ENCODE measurements at regions not wholly inside any gene's neighbourhood (a gene's known extent, or its start where the extent isn't known, plus 50 kb on each side); places are given as distances from the start of the nearest gene placed in this dataset.
"Not testable (repeated sequence)": the region's sequence is repeated elsewhere in the genome, so short reads cannot be mapped to it uniquely, and the experiment has no call there.

DNA sequence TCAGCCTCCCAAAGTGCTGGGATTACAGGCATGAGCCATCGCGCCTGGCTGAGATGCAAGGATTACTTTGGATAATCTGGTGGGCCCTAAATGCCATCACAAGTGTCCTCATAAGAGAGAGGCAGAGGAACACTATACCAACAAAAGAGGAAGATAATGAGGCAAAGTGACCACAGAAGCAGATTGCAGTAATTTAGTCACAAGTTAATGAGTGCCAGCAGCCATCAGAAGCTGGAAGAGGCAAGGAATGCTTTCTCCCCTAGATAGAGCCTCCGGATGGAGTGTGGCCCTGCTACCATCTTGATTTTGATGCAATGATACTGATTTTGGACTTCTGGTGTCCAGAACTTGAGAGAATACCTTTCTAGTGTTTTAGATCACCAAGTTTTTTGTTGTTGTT lies 122.3 kb downstream of the SPATA31D1 start:
- ATAC-seq (ENCODE audit: poor library complexity): no peak
- intact Hi-C loops (cut with DNase I): no loop called here
- no peak for DNase-seq

DNA sequence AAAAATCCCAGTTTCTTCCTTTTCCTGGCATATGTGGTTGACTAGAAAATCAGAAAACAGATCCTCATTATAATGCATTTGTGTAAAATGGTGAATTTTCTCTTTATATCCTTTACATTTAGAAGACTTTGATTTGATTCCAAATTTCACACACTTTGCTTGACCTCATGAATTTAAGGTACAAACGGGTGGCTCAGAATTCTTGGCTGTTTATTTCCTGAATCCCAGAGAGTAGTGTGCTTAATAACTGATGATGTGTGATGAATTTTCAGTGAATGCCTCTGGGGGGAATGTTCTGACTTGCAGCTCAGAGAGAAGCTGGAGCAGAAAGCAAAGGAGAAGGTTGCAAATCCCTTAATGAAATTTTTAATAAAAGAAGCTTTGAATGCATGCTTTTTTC lies 126.8 kb downstream of the SPATA31D1 start:
- DNase-seq (no peak), ATAC-seq (ENCODE audit: poor library complexity) (no peak)
- intact Hi-C loops (cut with DNase I): no loop called here

DNA sequence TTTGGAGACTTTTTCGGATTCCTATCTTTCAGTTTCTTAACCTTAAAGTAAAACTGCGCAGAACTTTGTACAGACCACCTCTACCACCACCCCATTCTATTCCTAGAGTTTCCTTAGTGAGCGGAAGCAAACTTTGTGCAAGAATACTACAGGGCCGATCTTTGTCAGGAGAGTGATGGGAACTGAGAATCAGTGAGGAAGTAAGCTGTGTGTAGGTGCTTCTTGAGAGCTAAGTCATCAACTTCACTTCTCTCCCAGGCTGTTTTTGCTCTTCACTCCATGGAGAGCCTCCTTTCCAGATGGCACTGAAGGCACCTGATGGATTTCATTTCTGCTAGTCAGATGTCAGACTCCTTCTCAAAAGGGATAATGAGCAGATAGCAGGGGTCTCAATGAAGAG lies 127.3 kb downstream of the SPATA31D1 start:
- ATAC-seq (ENCODE audit: poor library complexity): no peak
- intact Hi-C loops (cut with DNase I): no loop called here

DNA sequence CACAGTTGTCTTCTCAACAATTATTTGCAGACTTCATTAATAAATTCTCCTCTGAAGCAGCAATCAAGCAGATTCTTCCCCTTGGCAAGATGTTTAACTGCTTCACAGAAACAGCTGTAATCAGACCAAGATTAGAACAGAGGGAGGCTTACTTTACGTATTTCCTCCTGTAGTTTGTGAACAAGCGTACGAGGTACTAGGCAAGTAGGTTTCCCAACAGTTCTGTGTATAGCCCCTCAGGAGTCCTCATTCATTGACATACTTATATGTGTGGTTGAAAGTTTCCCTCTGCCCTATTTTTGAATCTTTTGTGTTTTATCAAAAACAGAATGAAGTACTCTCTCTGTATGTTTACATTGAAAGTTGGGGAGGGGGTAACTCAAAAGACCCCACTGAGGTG lies 128.0 kb downstream of the SPATA31D1 start:
- DNase-seq (no peak), ATAC-seq (ENCODE audit: poor library complexity) (no peak)
- intact Hi-C loops (cut with DNase I): no loop called here

More for the DNA sequence above, 127.3 kb downstream of the SPATA31D1 start:
- no peak for DNase-seq

- ATAC-seq (ENCODE audit: poor library complexity) (peak; percentile 27), DNase-seq (no peak)
- intact Hi-C loops (cut with DNase I): no loop called here
These were observed 128.6 kb downstream of the SPATA31D1 start for GRCh38 chr9:82117026-82117811.

DNA sequence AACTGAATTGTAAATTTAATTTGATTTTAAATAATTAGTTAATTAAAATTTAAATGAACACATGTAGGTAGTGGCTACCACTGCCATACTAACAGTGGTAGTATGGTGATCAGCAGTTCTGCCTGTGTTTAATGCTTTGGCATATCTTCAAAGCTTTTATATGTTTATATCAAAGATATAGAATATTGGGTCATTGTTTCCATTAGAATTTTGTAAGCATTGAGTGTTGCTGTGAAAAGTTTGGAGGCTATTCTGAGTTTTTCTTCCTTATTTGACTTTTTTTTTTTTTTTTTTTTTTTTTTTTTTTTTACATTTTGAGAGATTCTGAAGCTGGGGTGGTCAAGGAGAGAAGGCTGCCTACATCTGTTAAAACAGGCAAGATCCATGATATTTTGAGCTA lies 134.2 kb downstream of the SPATA31D1 start:
- DNase-seq (no peak), ATAC-seq (ENCODE audit: poor library complexity) (no peak)
- intact Hi-C loops (cut with DNase I): no loop called here

GRCh38 chr9:82124090-82124489 lies 135.5 kb downstream of the SPATA31D1 start:
- ATAC-seq (ENCODE audit: poor library complexity): no peak
- intact Hi-C loops (cut with DNase I): no loop called here

GRCh38 chr9:82126256-82126655 lies 137.7 kb downstream of the SPATA31D1 start:
- intact Hi-C loops (cut with DNase I): no loop called here
- ATAC-seq (ENCODE audit: poor library complexity) (no peak), DNase-seq (no peak)

More at GRCh38 chr9:82124090-82124489, 135.5 kb downstream of the SPATA31D1 start:
- no peak for DNase-seq

DNA sequence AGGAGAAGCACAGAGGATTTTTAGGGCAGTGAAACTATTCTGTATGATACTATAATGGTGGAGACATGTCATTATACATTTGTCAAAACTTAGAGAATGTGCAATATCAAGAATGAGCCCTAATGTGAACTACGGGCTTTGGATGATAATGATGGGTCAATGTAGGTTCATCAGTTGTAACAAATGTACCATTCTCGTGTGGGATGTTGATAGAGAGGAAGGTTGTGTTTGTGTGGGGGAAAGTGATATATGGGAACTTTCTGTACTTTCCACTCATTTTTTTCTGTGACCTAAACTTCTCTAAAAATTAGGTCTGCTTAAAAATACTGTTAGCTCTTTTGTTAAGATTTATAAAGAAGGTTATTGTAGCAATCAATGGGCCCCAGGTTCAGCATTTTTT lies 138.9 kb downstream of the SPATA31D1 start:
- DNase-seq (no peak), ATAC-seq (ENCODE audit: poor library complexity) (no peak)
- intact Hi-C loops (cut with DNase I): no loop called here

- intact Hi-C loops (cut with DNase I): no loop called here
- DNase-seq (no peak), ATAC-seq (ENCODE audit: poor library complexity) (no peak)
These were observed 139.6 kb downstream of the SPATA31D1 start for GRCh38 chr9:82128011-82128696.

DNA sequence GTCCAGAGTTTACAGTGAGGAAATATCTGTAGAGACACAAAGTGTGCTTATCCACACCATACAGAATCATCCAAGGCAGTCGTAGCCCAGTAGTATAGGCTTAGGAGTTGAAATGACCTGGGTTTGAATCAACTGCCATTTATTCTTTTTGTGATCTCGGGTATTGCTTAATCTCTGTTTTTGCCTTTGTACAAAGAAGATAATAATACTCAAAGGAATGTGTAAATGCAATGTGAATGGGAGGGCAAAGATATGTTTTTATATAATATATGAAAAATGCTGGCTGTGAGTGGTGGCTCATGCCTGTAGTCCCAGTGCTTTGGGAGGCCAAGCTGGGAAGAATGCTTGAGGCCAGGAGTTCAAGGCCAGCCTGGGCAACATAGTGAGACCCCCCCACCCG lies 141.1 kb downstream of the SPATA31D1 start:
- intact Hi-C loops (cut with DNase I): no loop called here
- ATAC-seq (ENCODE audit: poor library complexity): no peak
- no peak for DNase-seq

DNA sequence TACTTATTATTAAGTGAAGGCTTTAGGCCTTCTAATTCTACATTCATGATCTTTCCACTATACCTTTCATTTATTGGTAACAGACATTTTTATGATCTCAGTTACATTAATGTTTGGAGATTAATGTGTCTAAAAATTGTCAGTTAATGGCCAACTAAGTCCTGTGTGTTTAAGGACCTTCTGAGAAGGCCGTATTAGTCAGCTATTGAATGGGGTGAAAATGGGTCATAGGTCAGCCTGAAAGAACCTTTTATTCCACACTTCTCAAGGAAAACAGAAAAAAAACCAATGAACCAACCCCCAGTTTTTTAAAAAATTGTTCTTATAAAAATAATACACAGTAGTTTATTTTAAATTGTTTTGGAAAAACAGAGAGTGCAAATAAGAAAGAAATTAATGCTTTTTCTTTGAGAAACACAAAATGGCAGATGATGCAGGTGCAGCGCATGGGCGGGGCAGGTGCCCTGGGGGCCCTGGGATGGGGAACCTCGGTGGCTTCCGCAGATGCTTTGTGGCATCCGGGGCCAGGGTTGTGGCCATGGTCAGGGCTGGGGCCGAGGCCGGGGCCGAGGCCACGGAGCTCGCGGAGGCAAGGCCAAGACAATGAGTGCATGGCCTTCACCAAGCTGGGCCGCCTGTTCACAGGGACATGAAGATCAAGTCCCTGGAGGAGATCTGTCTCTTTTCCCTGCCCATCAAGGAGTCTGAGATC lies 141.9 kb downstream of the SPATA31D1 start:
- ATAC-seq (ENCODE audit: poor library complexity) (no peak), DNase-seq (no peak)
- intact Hi-C loops (cut with DNase I): no loop called here

DNA sequence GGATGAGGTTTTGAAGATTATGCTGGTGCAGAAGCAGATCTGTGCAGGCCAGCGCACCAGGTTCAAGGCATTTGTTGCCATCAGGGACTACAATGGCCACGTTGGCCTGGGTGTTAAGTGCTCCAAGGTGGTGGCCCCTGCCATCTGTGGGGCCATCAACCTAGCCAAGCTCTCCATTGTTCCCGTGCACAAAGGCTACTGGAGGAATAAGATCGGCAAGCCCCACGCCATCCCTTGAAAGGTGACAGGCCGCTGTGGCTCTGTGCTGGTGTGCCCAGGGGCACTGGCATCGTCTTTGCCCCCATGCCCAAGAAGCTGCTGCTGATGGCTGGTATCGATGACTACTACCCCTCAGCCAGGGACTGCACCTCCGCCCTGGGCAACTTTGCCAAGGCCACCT lies 142.5 kb downstream of the SPATA31D1 start:
- ATAC-seq (ENCODE audit: poor library complexity): no peak
- intact Hi-C loops (cut with DNase I): no loop called here
- no peak for DNase-seq

DNA sequence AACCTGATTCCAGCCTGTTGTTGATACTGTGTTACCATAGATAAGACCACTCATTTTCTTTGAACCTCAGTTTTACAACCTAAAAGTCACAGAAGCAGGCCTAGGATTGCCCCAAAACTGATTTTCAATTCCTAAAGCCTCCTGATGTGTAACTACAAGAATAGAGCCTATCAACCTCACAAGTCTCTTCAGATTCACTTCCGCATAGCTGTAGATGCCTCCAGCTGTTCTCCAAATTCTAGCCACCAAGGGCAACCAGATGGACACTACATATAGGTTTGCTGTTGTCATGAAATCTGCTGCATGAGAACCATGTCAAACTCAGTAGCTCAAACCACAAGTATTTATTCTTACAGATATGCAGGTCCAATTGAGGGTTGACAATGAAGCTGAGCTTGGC lies 143.5 kb downstream of the SPATA31D1 start:
- ATAC-seq (ENCODE audit: poor library complexity) (no peak), DNase-seq (no peak)
- intact Hi-C loops (cut with DNase I): no loop called here

DNA sequence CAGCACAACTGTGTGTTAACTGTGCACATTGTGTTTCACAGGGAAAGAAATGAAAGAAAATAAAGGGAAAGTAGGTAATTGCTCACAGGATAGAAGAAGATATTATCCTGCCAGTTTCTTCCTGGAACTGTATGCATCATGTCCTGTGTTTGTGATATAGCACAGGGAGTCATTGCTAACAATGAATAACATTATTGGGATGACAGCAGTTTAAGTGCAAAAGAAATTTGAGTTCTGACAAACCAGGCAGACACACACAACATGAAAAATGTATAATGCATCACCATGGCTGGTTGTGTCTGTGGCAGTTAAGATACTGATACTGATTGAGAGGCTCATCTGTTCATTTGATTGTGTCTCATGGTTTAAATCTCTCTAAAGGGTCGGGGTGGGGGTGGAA lies 145.4 kb downstream of the SPATA31D1 start:
- intact Hi-C loops (cut with DNase I): no loop called here

DNA sequence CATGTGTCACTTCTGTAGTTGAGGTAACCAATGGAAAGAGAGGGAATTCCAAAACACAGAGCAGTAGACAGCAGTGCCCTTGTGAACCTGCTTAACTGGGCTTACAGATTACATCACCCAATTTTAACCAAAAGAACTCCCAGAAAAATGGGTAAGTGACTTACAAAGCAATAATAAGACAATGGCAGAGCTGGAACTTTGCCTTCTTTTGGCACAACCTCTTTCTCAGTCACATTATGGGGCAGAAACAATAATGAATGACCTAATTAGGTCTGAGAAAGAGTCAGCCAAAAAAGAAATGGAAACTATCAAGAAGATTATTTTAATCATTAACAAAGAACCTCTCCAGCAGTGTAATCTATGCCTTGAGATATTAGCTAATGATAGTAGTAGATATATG lies 146.5 kb downstream of the SPATA31D1 start:
- ATAC-seq (ENCODE audit: poor library complexity) (no peak), DNase-seq (no peak)
- intact Hi-C loops (cut with DNase I): no loop called here

More for the DNA sequence above, 145.4 kb downstream of the SPATA31D1 start:
- DNase-seq: no peak
- ATAC-seq (ENCODE audit: poor library complexity): no peak

GRCh38 chr9:82138081-82138480 lies 149.5 kb downstream of the SPATA31D1 start:
- ATAC-seq (ENCODE audit: poor library complexity); DNase-seq; intact Hi-C loops (cut with DNase I): not testable (repeated sequence)

DNA sequence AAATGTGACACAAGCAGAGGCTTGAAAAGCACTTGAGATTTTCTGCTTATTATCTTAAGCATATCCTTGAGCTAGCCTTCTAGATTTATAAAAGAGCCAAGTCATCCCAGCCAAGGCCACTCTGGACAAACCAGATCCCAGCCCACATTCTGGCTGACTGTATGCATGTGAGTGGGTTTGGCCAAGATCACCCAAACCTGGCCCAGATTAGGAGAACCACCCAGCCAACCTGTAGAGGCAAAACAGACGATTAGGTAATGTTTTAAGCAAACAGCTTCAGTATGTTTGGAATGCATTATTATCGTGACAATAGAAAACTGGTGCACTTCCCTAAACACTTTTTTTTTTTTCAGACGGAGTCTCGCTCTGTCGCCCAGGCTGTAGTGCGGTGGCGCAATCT lies 151.9 kb downstream of the SPATA31D1 start:
- DNase-seq (no peak), ATAC-seq (ENCODE audit: poor library complexity) (no peak)
- intact Hi-C loops (cut with DNase I): no loop called here

DNA sequence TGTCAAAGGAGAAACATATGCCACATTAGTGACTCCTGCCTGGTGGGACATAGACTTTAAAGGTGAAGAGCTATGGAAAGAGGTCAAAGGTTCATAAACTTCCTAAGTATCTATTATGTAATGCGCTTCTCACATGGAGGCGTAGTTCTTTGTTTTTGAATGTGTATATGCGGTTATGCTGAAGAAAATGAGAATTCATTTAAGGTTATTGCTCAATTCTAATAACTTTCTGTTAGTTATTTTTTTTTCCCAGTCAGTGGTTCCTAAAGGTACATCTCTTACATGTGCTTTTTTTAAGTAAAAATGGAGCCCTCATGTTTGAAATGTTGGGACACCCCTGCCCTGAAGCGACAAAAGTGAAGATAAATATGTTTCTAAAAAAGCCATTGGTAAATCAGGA lies 156.2 kb downstream of the SPATA31D1 start:
- DNase-seq (no peak), ATAC-seq (ENCODE audit: poor library complexity) (no peak)
- intact Hi-C loops (cut with DNase I): no loop called here

DNA sequence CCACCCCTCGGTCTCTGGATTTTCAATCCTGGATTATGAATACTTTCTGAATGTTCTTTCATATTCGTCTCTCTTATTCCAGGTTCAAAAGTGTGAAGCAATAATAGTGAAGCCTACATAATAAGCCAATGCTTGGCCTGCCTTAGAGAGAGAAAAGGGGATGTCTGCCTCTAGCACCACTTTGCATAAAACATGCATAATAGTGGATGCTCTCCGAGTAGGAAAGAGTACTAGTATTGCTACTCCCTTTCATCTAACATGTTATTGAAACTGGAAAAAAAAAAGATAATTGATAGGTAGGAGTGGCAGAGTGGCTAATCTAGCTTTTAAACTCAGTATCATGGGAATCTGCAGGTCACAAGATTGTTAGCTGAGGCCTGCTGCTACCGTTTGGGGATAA lies 158.1 kb downstream of the SPATA31D1 start:
- ATAC-seq (ENCODE audit: poor library complexity) (no peak), DNase-seq (no peak)
- intact Hi-C loops (cut with DNase I): no loop called here
